ENCODE measurements at regions not wholly inside any gene's neighbourhood (a gene's known extent, or its start where the extent isn't known, plus 50 kb on each side); places are given as distances from the start of the nearest gene placed in this dataset.

GRCh38 chr2:48254839-48255238 is 59.6 kb upstream of the FOXN2 start:
- no peak for DNase-seq (ENCODE audit: low read depth in 3 of 3)

- no peak for DNase-seq (ENCODE audit: low read depth in 3 of 3)
These were observed 57.0 kb upstream of the FOXN2 start for GRCh38 chr2:48257456-48257855.

- no peak for DNase-seq (ENCODE audit: low read depth in 3 of 3)
These were observed 55.9 kb upstream of the FOXN2 start for GRCh38 chr2:48258481-48259149.

- no peak for DNase-seq (ENCODE audit: low read depth in 3 of 3)
These were observed 54.7 kb upstream of the FOXN2 start for GRCh38 chr2:48259811-48260210.

- no peak for DNase-seq (ENCODE audit: low read depth in 3 of 3)
These were observed 49.9 kb upstream of the FOXN2 start for GRCh38 chr2:48264627-48265026.

Data from stimulated activated CD4-positive, alpha-beta T cell treated with anti-CD3 and anti-CD28 coated beads, TNF-alpha, amount 100 ng/mL, for 48 hours (primary cell).